Suprapubic skin (tissue), 3 donors: ENCODE measurements at regions not wholly inside any gene's neighbourhood (a gene's known extent, or its start where the extent isn't known, plus 50 kb on each side); places are given as distances from the start of the nearest gene placed in this dataset.

Experiments
- CTCF ChIP-seq, 2 donors: fragments of 200-600 bp in 1 of 2; fragments of 450-650 bp in 1 of 2; sonication (generic) in 1 of 2; IDR thresholded peaks; one replicate each; pipeline ENCODE4 v1.5.1; 2016 to 2019; ENCODE audit warnings: antibody characterized with exemption in 2 of 2, mild to moderate bottlenecking in 1 of 2, moderate library complexity in 1 of 2
- POLR2AphosphoS5 ChIP-seq, 3 donors: sonication (generic); formaldehyde crosslinking; IDR thresholded peaks; one replicate each; pipeline ENCODE4 v1.6.1; 2017; ENCODE audit warnings: antibody characterized with exemption in 3 of 3

- TF ChIP-seq POLR2AphosphoS5 (IDR thresholded peaks at IDR 0.05) (no peak), CTCF (IDR thresholded peaks at IDR 0.05) (no peak)
Observed at GRCh38 chr12:89779090-89779489, 70.5 kb upstream of the ATP2B1 start.
